ENCODE measurements at regions not wholly inside any gene's neighbourhood (a gene's known extent, or its start where the extent isn't known, plus 50 kb on each side); places are given as distances from the start of the nearest gene placed in this dataset.

GRCh38 chr9:14027116-14027800 lies 286.7 kb downstream of the NFIB start:
- H3K4me3 ChIP-seq, result no peak overlapping the region
- no peak for DNase-seq (ENCODE audit: low read depth in 1 of 2, low spot score in 1 of 2)
- no peak for ATAC-seq
- H3K4me1 ChIP-seq, result peaks cover 8% of the 10 kb centered on the region; the same call in 2 of the 3 replicates
- no peaks in the 10 kb centered on the region for H3K9me3 ChIP-seq
- no peak overlapping the region for H3K4me2 ChIP-seq
- POLR2A ChIA-PET, result no interaction called here
- no peak for TF ChIP-seq MAFK (IDR thresholded peaks at IDR 0.05; ENCODE audit: partially characterized antibody)
- TF ChIP-seq, protein P1, sequence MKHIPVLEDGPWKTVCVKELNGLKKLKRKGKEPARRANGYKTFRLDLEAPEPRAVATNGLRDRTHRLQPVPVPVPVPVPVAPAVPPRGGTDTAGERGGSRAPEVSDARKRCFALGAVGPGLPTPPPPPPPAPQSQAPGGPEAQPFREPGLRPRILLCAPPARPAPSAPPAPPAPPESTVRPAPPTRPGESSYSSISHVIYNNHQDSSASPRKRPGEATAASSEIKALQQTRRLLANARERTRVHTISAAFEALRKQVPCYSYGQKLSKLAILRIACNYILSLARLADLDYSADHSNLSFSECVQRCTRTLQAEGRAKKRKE (CRISPR knock-in tag; IDR thresholded peaks at IDR 0.05; ENCODE audit: low read depth), result no peak
- no peak for TF ChIP-seq ZNF302 (CRISPR knock-in tag; IDR thresholded peaks at IDR 0.05)
- TF ChIP-seq ZSCAN20 (CRISPR knock-in tag; IDR thresholded peaks at IDR 0.05), result no peak
- TF ChIP-seq CHD2 (IDR thresholded peaks at IDR 0.05; ENCODE audit: low read length, partially characterized antibody), result no peak
- TF ChIP-seq SMC3 (IDR thresholded peaks at IDR 0.05), result no peak
- no peak for TF ChIP-seq ELK1 (IDR thresholded peaks at IDR 0.05; ENCODE audit: low read depth, low read length)
- no peak for TF ChIP-seq NPAS2 (CRISPR knock-in tag; IDR thresholded peaks at IDR 0.05; ENCODE audit: borderline replicate concordance)
- TF ChIP-seq RNF2 (IDR thresholded peaks at IDR 0.05; ENCODE audit: borderline replicate concordance, low read depth), result no peak
- no peak for TF ChIP-seq JUN (IDR thresholded peaks at IDR 0.05)
- no peak for TF ChIP-seq CBX2 (IDR thresholded peaks at IDR 0.05; ENCODE audit: borderline replicate concordance, low read depth)
- TF ChIP-seq EHF (CRISPR knock-in tag; IDR thresholded peaks at IDR 0.05), result no peak
- TF ChIP-seq EHMT2 (IDR thresholded peaks at IDR 0.05; ENCODE audit: low read depth), result no peak
- no peak for TF ChIP-seq CBX8 (IDR thresholded peaks at IDR 0.05)
- TF ChIP-seq HDAC2 (IDR thresholded peaks at IDR 0.05), result no peak
- TF ChIP-seq GATA3 (IDR thresholded peaks at IDR 0.05; ENCODE audit: borderline replicate concordance), result no peak
- no peak for TF ChIP-seq RARB (CRISPR knock-in tag; IDR thresholded peaks at IDR 0.05)
- TF ChIP-seq BCL3 (IDR thresholded peaks at IDR 0.05), result no peak
- 27% methylated on average over 4 of the region's 4 CpGs for WGBS (ENCODE audit: missing lambda C conversion rate)
- CTCF ChIA-PET, result interaction anchor here (1.8 kb wide), 1 partner anchor 326 kb away, joined by 5 read pairs; no protein-coding TSS in a partner anchor
- peak overlapping the region in 1 of 2 experiments; percentile 11; a peak in 1 of 6 replicates for H3K27ac ChIP-seq
- FAIRE-seq, result no peak

DNA sequence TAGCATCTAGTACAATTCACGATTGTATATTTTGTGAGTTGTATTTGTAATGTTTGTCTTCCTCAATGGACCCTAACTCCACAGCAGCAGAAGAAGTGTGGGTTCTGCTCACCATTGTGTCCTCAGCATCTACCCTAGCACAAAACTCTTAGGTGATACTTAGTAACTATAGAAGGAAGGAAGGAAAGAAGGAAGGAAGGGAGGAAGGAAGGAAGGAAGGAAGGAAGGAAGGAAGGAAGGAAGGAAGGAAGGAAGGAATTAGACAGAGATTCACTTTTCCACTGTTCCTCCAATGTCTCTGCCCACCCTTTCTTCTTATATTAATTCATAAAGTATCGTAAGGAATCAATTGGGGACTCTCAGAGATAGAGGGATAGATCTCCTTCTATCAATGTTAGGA lies 288.2 kb downstream of the NFIB start:
- peaks cover 6% of the 10 kb centered on the region; the same call in 2 of the 3 replicates for H3K4me1 ChIP-seq
- no peak for ATAC-seq
- H3K9me3 ChIP-seq, result no peaks in the 10 kb centered on the region
- TF ChIP-seq PHF8 (IDR thresholded peaks at IDR 0.05; ENCODE audit: borderline replicate concordance, low read depth) (no peak), EP300 (IDR thresholded peaks at IDR 0.05) (no peak), ZNF302 (CRISPR knock-in tag; IDR thresholded peaks at IDR 0.05) (no peak), EHMT2 (IDR thresholded peaks at IDR 0.05; ENCODE audit: low read depth) (no peak), MAFK (IDR thresholded peaks at IDR 0.05; ENCODE audit: partially characterized antibody) (no peak), JUNB (IDR thresholded peaks at IDR 0.05) (no peak)
- TF ChIP-seq, protein P2, sequence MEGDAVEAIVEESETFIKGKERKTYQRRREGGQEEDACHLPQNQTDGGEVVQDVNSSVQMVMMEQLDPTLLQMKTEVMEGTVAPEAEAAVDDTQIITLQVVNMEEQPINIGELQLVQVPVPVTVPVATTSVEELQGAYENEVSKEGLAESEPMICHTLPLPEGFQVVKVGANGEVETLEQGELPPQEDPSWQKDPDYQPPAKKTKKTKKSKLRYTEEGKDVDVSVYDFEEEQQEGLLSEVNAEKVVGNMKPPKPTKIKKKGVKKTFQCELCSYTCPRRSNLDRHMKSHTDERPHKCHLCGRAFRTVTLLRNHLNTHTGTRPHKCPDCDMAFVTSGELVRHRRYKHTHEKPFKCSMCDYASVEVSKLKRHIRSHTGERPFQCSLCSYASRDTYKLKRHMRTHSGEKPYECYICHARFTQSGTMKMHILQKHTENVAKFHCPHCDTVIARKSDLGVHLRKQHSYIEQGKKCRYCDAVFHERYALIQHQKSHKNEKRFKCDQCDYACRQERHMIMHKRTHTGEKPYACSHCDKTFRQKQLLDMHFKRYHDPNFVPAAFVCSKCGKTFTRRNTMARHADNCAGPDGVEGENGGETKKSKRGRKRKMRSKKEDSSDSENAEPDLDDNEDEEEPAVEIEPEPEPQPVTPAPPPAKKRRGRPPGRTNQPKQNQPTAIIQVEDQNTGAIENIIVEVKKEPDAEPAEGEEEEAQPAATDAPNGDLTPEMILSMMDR (IDR thresholded peaks at IDR 0.05), result no peak
- ChIA-PET CTCF (interaction anchor here (1.2 kb wide), 1 partner anchor 12 kb away, joined by 3 read pairs; no protein-coding TSS in a partner anchor), POLR2A (no interaction called here)
- no peak overlapping the region for H3K4me3 ChIP-seq
- WGBS (ENCODE audit: missing lambda C conversion rate), result 4% methylated on average over 2 of the region's 2 CpGs
- no peak for FAIRE-seq
- no peak for DNase-seq (ENCODE audit: low read depth in 1 of 2, low spot score in 1 of 2)
- H3K4me2 ChIP-seq, result no peak overlapping the region
- no peak overlapping the region for H3K27ac ChIP-seq

Data from A549 (cell line).